ENCODE measurements at regions not wholly inside any gene's neighbourhood (a gene's known extent, or its start where the extent isn't known, plus 50 kb on each side); places are given as distances from the start of the nearest gene placed in this dataset.

- DNase-seq (ENCODE audit: missing footprints) (no peak), ATAC-seq (no peak)
- intact Hi-C loops (cut with DNase I), result no loop called here
These were observed 363.4 kb downstream of the OTOL1 start for GRCh38 chr3:161859865-161860450.

DNA sequence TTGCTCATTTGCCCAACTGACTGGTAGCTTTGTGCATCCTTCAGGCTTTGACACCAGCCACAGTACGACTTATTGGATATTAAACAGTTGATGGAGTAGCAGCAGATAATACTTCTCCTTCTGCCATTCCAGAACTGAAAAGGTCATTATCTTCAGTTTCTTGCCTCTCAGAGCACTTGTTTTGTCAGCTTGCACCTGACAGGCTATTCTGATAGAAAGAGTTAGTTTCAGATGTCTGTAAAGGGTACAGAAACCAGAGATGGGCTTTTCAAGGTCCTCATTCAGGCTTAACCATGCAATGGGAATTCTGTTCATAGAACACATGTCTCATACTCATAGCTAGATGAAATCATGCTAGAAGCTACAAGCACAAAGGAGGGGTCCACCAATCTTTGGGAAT lies 367.2 kb downstream of the OTOL1 start:
- intact Hi-C loops (cut with DNase I), result no loop called here
- ATAC-seq, result no peak
- DNase-seq (ENCODE audit: missing footprints), result no peak

DNA sequence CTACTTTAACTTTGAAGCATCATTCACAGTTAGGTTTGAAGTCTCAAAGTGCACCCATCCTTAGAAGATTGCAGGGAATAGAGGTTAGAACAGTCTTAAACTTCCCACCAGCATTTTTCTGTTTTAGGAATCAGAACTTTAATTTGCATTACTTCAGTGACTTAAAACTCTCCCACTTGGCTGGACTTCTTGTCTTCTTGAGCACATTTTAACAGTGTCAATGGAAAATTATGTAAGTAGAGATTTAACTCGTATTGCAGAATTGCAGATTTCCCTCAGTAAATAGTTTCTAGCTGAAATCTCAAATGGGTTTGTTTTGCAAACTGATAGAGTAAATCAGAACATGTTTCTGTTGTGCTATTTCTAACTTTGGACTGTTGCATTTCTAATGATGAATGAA lies 369.6 kb downstream of the OTOL1 start:
- intact Hi-C loops (cut with DNase I), result no loop called here
- no peak for ATAC-seq
- DNase-seq (ENCODE audit: missing footprints), result no peak

DNA sequence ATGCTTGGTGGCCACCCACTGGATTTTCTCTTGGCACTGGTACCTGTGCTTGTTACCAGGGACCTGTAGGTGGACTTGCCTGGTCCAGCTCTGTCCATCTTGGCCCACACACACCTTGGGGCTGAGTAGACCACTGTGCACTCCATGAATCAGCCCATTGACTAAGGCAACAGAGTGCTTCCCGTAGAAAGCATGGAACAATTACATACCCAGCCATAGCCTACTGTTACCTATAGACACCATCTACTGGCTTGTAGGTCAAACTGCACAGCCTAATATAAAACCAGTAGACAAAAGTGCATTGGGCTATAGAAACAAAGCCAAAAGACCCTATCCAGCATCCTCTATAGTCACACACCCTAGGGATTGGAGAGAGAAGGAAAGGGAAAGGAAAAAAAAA lies 378.9 kb downstream of the OTOL1 start:
- peak; percentile 32 for DNase-seq (ENCODE audit: missing footprints)
- ATAC-seq, result no peak
- intact Hi-C loops (cut with DNase I), result no loop called here

DNA sequence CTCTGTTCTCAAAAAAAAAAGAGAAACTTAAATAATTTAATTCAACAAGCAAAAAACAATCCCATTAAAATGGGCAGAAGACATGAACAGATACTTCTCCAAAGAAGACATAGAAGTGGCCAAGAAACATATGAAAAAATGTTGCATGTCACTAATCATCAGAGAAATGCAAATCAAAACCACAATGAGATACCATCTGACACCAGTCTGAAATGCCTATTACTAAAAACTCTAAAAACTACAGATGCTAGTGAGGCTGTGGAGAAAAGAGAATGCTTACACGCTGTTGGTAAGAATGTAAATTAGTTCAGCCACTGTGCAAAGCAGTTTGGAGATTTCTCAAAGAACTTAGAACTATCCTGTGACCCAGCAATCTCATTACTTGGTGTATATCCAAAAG lies 382.9 kb downstream of the OTOL1 start:
- no peak for ATAC-seq
- intact Hi-C loops (cut with DNase I), result no loop called here
- no peak for DNase-seq (ENCODE audit: missing footprints)

DNA sequence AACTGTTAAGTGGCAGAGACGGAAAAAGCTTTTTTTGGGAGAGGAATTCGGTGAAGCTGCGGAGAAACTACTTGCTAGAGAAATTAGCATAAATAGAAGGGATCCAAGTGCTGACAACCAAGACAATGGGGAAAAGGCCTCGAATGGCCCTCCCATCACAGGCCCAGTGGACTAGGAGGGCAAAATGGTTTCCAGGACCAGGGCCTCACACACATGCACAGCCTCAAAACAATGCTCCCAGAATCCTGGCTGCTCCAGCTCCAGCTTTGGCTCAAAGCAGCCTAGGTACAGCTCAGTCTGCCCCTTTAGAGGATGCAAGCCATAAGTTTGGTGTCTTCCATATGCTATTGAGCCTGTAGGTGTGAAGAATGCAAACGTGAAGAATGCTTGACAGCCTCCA lies 388.2 kb downstream of the OTOL1 start:
- intact Hi-C loops (cut with DNase I), result no loop called here
- ATAC-seq, result no peak
- DNase-seq (ENCODE audit: missing footprints), result no peak

DNA sequence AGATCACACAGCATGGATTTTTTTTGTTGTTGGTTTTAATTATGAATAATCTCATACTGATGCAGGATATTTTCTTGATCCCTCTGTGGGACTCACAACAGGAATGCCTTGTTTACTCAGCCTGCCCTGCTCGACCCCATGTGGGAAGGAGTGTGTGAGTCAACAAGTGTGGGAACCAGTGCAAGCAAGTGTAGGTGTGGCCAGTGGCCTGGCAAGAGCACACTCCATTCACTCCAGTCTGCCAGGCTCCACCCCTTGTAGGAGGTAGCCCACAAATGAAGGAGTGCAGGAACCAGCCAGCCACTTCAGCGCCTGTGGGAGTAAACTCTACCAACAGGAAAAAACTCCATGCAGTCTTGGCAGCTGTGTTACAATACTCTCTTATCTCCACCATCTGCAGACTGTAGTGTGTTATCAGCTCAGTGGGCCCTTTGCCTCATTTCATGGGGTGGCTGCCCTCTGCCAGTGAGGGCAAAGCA lies 393.6 kb downstream of the OTOL1 start:
- peak; percentile 48 for ATAC-seq
- intact Hi-C loops (cut with DNase I), result no loop called here
- DNase-seq (ENCODE audit: missing footprints), result peak; percentile 25

- ATAC-seq, result no peak
- no peak for DNase-seq (ENCODE audit: missing footprints)
- intact Hi-C loops (cut with DNase I), result no loop called here
These were observed 397.4 kb downstream of the OTOL1 start for GRCh38 chr3:161893972-161894371.

DNA sequence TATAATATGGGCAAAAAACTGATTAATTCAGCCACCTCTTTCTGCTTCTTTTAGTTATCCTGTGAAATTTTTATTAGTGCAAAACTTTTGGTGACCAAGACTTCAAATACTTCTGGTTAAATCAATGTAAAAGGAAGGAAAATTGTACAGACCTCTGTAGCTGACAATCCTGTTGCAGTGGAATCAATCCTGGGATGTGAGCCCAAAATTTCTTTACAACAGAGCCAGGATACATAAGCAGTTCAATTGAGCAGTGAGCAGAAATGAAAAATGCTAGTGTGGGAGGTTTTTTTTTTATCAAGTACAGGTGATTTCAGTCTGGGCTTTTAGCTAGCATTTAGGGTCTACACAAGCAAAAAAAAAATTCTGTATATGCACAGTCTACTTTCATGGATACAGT lies 398.0 kb downstream of the OTOL1 start:
- ATAC-seq, result no peak
- intact Hi-C loops (cut with DNase I), result no loop called here
- DNase-seq (ENCODE audit: missing footprints), result no peak

DNA sequence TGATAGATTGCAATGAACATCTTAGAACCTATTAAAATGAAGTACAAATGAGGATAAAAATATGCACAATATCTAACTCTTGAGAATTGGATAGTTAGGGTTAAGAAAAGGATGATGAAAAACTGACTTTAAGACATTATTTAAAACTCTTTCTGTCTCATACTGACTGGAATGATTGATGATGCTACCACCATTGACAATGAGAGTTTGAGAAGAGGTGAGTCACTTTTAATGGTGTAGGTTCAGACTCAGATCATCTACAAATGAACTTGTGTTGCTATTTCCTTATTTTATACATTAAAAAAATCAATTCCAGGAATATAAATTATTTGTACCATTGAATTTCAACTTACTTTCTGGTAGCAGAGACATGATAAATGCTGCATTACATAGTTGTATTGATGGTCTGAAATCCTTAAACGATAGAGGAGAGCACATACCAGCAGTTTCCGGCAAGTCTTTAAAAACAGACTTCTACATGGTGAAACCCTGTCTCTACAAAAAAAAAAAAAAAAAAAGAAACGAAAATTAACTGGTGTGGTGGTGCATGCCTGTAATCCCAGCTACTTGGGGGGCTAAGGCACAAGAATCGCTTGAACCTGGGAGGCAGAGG lies 409.0 kb downstream of the OTOL1 start:
- DNase-seq (ENCODE audit: missing footprints) (no peak), ATAC-seq (no peak)
- intact Hi-C loops (cut with DNase I), result no loop called here

DNA sequence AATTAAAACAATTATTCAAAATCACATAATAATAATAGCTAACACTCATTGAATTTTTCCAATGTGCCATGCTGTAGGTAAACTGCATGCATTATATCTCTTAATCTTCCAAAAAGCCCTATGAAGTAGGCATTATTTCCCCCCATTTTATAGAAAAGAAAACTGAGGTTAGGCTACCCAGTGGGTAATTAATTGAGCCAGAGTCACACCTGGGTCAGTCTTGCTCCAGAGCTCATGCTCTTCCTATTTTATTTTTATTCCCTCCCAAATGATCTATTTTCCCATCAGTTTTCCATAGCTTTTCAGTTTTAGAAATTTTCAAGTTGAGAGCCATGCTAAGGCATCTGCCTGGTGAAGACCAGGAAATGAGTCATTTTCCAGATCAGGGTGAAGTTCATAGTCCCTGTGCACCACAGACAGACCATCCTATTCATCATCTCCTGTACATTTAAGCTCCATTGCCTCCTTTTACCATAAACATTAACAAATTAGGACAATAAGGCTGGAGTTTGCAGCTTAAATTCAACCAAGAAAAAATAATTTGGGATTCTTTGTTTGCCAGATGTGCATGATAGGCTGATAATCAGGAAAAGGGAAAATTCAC lies 417.3 kb downstream of the OTOL1 start:
- no peak for DNase-seq (ENCODE audit: missing footprints)
- ATAC-seq, result no peak
- intact Hi-C loops (cut with DNase I), result loop anchor here (10.0 kb wide), 1 partner anchor 1141 kb away; no protein-coding TSS in a partner anchor

DNA sequence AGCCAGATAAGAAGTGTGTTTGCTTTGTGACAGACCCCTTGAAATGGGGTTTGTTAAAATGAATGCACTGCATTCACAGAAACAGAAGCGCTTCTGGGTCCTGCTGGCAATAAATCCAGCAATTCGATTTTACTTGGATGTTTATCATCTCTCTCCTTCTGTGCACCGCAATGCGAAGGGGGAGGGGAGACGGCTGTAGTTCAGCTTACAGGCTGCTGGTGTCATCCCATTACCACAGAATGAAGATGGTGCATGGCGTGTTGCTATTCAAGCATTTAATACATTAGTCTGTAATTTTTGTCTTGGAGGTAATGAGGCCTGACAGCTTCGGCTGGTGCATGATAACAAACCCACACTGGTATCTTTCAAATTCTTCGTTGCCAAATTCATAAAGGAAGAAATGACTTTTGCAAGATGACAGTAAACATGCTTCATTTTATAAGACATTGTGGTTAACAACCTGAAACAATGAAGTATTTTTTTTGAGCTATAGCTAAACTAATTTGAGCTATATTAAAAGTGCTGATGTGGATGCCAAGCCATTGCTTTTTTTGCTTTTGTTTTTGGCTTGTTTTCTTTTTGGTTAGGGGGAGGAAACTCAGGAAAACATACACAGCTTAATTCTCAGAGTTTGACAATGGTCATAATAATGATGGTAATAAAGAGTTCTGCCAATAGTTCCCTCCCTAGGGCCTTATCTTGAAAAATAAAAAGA lies 418.3 kb downstream of the OTOL1 start:
- peak; percentile 84 for ATAC-seq
- intact Hi-C loops (cut with DNase I), result loop anchor here (10.0 kb wide), 1 partner anchor 1140 kb away; no protein-coding TSS in a partner anchor
- peak; percentile 5 for DNase-seq (ENCODE audit: missing footprints)

- peak; percentile 30 for DNase-seq (ENCODE audit: missing footprints)
- intact Hi-C loops (cut with DNase I), result loop anchor here (10.0 kb wide), 1 partner anchor 1139 kb away; no protein-coding TSS in a partner anchor
- no peak for ATAC-seq
These were observed 418.8 kb downstream of the OTOL1 start for GRCh38 chr3:161915418-161915750.

- intact Hi-C loops (cut with DNase I), result no loop called here
- DNase-seq (ENCODE audit: missing footprints), result no peak
- ATAC-seq, result no peak
These were observed 423.6 kb downstream of the OTOL1 start for GRCh38 chr3:161920196-161920595.

- no peak for DNase-seq (ENCODE audit: missing footprints)
- intact Hi-C loops (cut with DNase I), result no loop called here
- ATAC-seq, result no peak
These were observed 429.2 kb downstream of the OTOL1 start for GRCh38 chr3:161925749-161926360.

DNA sequence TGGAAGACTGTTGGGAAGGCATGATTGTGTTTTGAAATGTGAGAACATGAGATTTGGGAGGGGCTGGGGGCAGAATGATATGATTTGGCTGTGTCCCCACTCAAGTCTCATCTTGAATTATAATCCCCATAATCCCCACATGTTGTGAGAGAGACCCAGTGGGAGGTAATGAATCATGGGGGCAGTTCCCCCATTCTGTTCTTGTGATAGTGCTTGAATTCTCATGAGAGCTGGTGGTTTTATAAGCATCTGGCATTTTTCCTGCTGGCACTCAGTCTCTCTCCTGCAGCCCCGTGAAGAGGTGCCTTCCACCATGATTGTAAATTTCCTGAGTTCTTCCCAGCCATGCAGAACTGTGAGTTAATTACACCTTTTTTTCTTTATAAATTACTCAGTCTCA lies 430.5 kb downstream of the OTOL1 start:
- intact Hi-C loops (cut with DNase I), result no loop called here
- DNase-seq (ENCODE audit: missing footprints) (no peak), ATAC-seq (no peak)

DNA sequence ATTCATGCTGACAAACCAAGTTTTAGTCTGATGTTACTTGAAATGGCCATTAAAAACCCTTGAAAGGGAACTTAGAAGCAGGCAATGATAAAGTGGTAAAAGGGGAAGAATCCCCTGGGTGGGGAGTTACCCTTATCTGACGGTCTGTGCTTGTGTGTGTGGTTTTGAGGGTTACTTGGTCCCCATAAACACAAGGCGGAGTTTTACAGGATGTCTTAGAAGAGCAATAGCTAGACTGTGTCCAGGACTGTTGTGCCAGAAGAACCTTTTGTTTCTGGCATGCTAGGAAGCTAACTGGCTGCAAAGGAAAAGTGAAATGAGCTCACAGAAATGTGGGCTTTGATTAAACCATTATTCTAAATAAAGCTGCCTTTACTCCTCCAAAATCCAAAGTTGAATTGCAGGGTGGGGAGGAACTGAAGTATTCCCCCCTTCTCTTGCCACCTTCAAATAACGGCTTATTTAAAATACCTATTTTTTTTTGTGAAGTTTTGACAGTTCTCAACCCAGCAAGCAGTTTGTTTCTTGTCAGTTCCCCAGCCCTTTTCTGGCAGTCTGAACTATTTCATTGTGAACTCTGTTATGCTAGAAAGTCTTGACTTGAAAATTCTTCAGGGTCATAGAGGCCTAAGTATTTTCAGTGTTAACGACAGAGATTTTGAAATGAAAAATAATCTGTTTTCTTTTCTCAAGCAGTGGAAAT lies 443.5 kb downstream of the OTOL1 start:
- DNase-seq (ENCODE audit: missing footprints) (no peak), ATAC-seq (peak; percentile 59)
- intact Hi-C loops (cut with DNase I), result no loop called here

DNA sequence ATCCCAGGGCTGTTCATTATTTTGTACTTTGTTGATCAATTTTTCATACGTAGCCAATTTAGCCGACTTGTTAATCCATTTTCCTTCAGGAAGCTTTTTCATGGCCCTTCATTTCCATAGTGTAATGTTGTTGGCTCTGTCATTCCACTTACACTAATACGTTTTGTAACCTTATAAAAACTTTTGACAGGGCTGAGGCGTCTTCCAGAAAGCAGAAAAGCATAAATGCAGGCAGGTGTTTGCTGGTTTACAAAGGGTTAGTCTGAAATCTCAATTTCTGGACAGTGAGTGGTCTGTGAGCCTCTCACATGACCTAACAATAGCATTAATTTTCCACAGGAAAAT lies 444.0 kb downstream of the OTOL1 start:
- no peak for ATAC-seq
- no peak for DNase-seq (ENCODE audit: missing footprints)
- intact Hi-C loops (cut with DNase I), result no loop called here

- no peak for ATAC-seq
- intact Hi-C loops (cut with DNase I), result no loop called here
- DNase-seq (ENCODE audit: missing footprints), result no peak
These were observed 445.3 kb downstream of the OTOL1 start for GRCh38 chr3:161941891-161942290.

Data from Right ventricle myocardium inferior (tissue), 1 donor.